Stimulated activated naive CD8-positive, alpha-beta T cell treated with anti-CD3 and anti-CD28 coated beads, Interleukin-15, Interleukin-2, amounts not matched to agents 100 U/mL and 50 U/mL, for 24 hours (primary cell): ENCODE measurements at regions not wholly inside any gene's neighbourhood (a gene's known extent, or its start where the extent isn't known, plus 50 kb on each side); places are given as distances from the start of the nearest gene placed in this dataset.

ENCODE experiments used
- ATAC-seq: fragments of 150-1000 bp; cut with Tn5 transposase; one replicate; pipeline ENCODE4 v1.10.0; 2021
- DNase-seq: peaks from one replicate; pipeline ENCODE4 v3.0.0; 2021

- ATAC-seq = no peak
- DNase-seq = no peak
These were observed 521.6 kb downstream of the CD83 start for GRCh38 chr6:14638906-14639761.

GRCh38 chr6:14639983-14640599, 522.5 kb downstream of the CD83 start:
- ATAC-seq (no peak), DNase-seq (no peak)

GRCh38 chr6:14640631-14641030, 523.1 kb downstream of the CD83 start:
- ATAC-seq = no peak
- no peak for DNase-seq

- DNase-seq (no peak), ATAC-seq (no peak)
These were observed 524.0 kb downstream of the CD83 start for GRCh38 chr6:14641423-14642135.

GRCh38 chr6:14642136-14642505, 524.5 kb downstream of the CD83 start:
- ATAC-seq (no peak), DNase-seq (no peak)

- no peak for DNase-seq
- ATAC-seq = no peak
These were observed 525.3 kb downstream of the CD83 start for GRCh38 chr6:14642842-14643241.

GRCh38 chr6:14644381-14644780, 526.8 kb downstream of the CD83 start:
- DNase-seq = no peak
- no peak for ATAC-seq

- DNase-seq (no peak), ATAC-seq (no peak)
These were observed 527.6 kb downstream of the CD83 start for GRCh38 chr6:14645221-14645620.

- DNase-seq = no peak
- no peak for ATAC-seq
These were observed 528.3 kb downstream of the CD83 start for GRCh38 chr6:14645841-14646240.

GRCh38 chr6:14646371-14646770, 528.8 kb downstream of the CD83 start:
- ATAC-seq (no peak), DNase-seq (no peak)

- no peak for ATAC-seq
These were observed 529.8 kb downstream of the CD83 start for GRCh38 chr6:14647357-14647756.

GRCh38 chr6:14652536-14652935, 535.0 kb downstream of the CD83 start:
- DNase-seq = no peak
- ATAC-seq = no peak

More at GRCh38 chr6:14647357-14647756, 529.8 kb downstream of the CD83 start:
- DNase-seq = no peak

GRCh38 chr6:14655201-14656061, 537.9 kb downstream of the CD83 start:
- no peak for ATAC-seq
- DNase-seq = no peak

GRCh38 chr6:14656078-14656521, 538.5 kb downstream of the CD83 start:
- DNase-seq (no peak), ATAC-seq (peak; percentile 34)

- DNase-seq = no peak
- no peak for ATAC-seq
These were observed 539.1 kb downstream of the CD83 start for GRCh38 chr6:14656649-14657048.

GRCh38 chr6:14658030-14658429, 540.5 kb downstream of the CD83 start:
- no peak for DNase-seq
- ATAC-seq = no peak

GRCh38 chr6:14658886-14659561, 541.5 kb downstream of the CD83 start:
- ATAC-seq = no peak

GRCh38 chr6:14659841-14660240, 542.3 kb downstream of the CD83 start:
- DNase-seq = no peak
- no peak for ATAC-seq

More at GRCh38 chr6:14658886-14659561, 541.5 kb downstream of the CD83 start:
- DNase-seq = no peak

GRCh38 chr6:14660806-14661579, 543.4 kb downstream of the CD83 start:
- DNase-seq = peak; percentile 45
- ATAC-seq = peak; percentile 77

GRCh38 chr6:14661691-14662090, 544.1 kb downstream of the CD83 start:
- no peak for DNase-seq
- no peak for ATAC-seq
